Heart left ventricle (tissue), 13 donors: ENCODE measurements at regions not wholly inside any gene's neighbourhood (a gene's known extent, or its start where the extent isn't known, plus 50 kb on each side); places are given as distances from the start of the nearest gene placed in this dataset.

Experiments
- CTCF ChIP-seq, 12 donors: fragments of 200-600 bp; sonication (generic) in 4 of 12; IDR thresholded peaks; one replicate each; pipeline versions ENCODE4 v1.5.0 to v1.8.0; 2018 to 2022; ENCODE audit warnings: antibody characterized with exemption in 12 of 12, mild to moderate bottlenecking in 5 of 12
- POLR2A ChIP-seq, 2 donors: fragments of 450-650 bp; IDR thresholded peaks; one replicate each; pipeline ENCODE4 v1.6.1; 2017; ENCODE audit warnings: antibody characterized with exemption in 2 of 2, mild to moderate bottlenecking in 2 of 2, moderate library complexity in 2 of 2
- donor health status: ischemic (EF 13 %, LVEDD 7.1; RV severe dilation, severe dysfunction).
- donor health status: DM: no; HTN: yes; CAD: no.
- donor health status: DM: no; HTN: no; CAD: no.
- donor health status: ischemic (EF 25% LVEDD 6.9; RV normal size, moderate dysfunction).
- donor health status: ischemic (EF 25% LVEDD 5.7; RV mildly dilated, moderate dysfunction).
- donor health status: ischemic (EF 35%, LVEDD 5.7; RV mildly dilated, moderate dysfunction).
- donor health status: nonischemic (EF 11% LVEDD 7.7; RV severe dilation, severe dysfunction).
- donor health status: DM: yes; HTN: yes; CAD: no.
- donor health status: PGD.
- donor health status: ischemic (EF 29% LVEDD 5.4; RV normal size, mild dysfunction).
- donor health status: nonischemic (EF 23%, LVEDD 6.1; RV moderate dilation, normal function).

- TF ChIP-seq CTCF (IDR thresholded peaks at IDR 0.05): no peak
- TF ChIP-seq POLR2A (IDR thresholded peaks at IDR 0.05): no peak
Measured at GRCh38 chr11:36997656-36998055, 399.6 kb upstream of the RAG2 start.
